ENCODE measurements at regions not wholly inside any gene's neighbourhood (a gene's known extent, or its start where the extent isn't known, plus 50 kb on each side); places are given as distances from the start of the nearest gene placed in this dataset.
"Not testable (repeated sequence)": the region's sequence is repeated elsewhere in the genome, so short reads cannot be mapped to it uniquely, and the experiment has no call there.

DNA sequence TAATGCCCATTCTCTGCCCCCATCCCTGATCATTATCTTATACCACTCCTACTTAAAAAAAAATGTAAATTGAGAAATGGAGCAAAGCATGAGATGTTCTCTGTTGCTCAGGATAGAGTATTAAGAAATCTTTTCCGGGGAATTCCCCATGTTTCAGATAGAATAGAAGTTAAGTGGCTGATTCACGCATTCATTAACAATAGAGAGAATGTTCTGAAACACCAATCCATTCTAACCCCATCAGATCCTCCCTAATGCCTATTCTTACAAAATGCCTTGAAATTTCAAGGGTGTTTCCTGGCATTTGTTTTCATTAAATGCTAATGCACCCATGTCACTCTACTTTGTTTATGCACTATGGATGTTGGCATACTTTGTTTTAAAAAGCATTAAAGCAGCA lies 101.1 kb downstream of the AREG start:
- Histone ChIP-seq H3K4me1 (ENCODE audit: insufficient read depth, low read length) (peaks cover 9% of the 10 kb centered on the region), H3K4me3 (ENCODE audit: low read length) (no peak overlapping the region), H3K36me3 (ENCODE audit: insufficient read depth, low read depth, low read length) (no peaks in the 10 kb centered on the region), H3K27ac (ENCODE audit: low read length) (no peak overlapping the region), H3K27me3 (ENCODE audit: insufficient read depth, low read length) (no peaks in the 10 kb centered on the region), H3K9me3 (ENCODE audit: insufficient read depth, low read depth, low read length) (no peaks in the 10 kb centered on the region), H3K9ac (ENCODE audit: low read depth, low read length) (no peak overlapping the region)

GRCh38 chr4:74547042-74547441 lies 102.1 kb downstream of the AREG start:
- Histone ChIP-seq H3K9ac (ENCODE audit: low read depth, low read length) (no peak overlapping the region), H3K9me3 (ENCODE audit: insufficient read depth, low read depth, low read length) (no peaks in the 10 kb centered on the region), H3K27ac (ENCODE audit: low read length) (no peak overlapping the region), H3K36me3 (ENCODE audit: insufficient read depth, low read depth, low read length) (no peaks in the 10 kb centered on the region), H3K4me1 (ENCODE audit: insufficient read depth, low read length) (peaks cover 9% of the 10 kb centered on the region), H3K4me3 (ENCODE audit: low read length) (no peak overlapping the region), H3K27me3 (ENCODE audit: insufficient read depth, low read length) (no peaks in the 10 kb centered on the region)

- Histone ChIP-seq H3K4me3 (ENCODE audit: low read length) (no peak overlapping the region), H3K36me3 (ENCODE audit: insufficient read depth, low read depth, low read length) (no peaks in the 10 kb centered on the region), H3K9ac (ENCODE audit: low read depth, low read length) (no peak overlapping the region), H3K9me3 (ENCODE audit: insufficient read depth, low read depth, low read length) (no peaks in the 10 kb centered on the region), H3K27ac (ENCODE audit: low read length) (no peak overlapping the region), H3K27me3 (ENCODE audit: insufficient read depth, low read length) (no peaks in the 10 kb centered on the region), H3K4me1 (ENCODE audit: insufficient read depth, low read length) (peaks cover 4% of the 10 kb centered on the region)
Observed at GRCh38 chr4:74548561-74548960, 103.6 kb downstream of the AREG start.

GRCh38 chr4:74549936-74550335 lies 105.0 kb downstream of the AREG start:
- Histone ChIP-seq H3K4me3 (ENCODE audit: low read length) (no peak overlapping the region), H3K9ac (ENCODE audit: low read depth, low read length) (no peak overlapping the region), H3K4me1 (ENCODE audit: insufficient read depth, low read length) (peaks cover 4% of the 10 kb centered on the region), H3K27me3 (ENCODE audit: insufficient read depth, low read length) (no peaks in the 10 kb centered on the region), H3K36me3 (ENCODE audit: insufficient read depth, low read depth, low read length) (no peaks in the 10 kb centered on the region), H3K27ac (ENCODE audit: low read length) (no peak overlapping the region), H3K9me3 (ENCODE audit: insufficient read depth, low read depth, low read length) (no peaks in the 10 kb centered on the region)

GRCh38 chr4:74555231-74555630 lies 110.3 kb downstream of the AREG start:
- Histone ChIP-seq H3K4me1 (ENCODE audit: insufficient read depth, low read length) (peaks cover 6% of the 10 kb centered on the region; the same call in 1 of the 2 replicates), H3K27ac (ENCODE audit: low read length) (no peak overlapping the region), H3K9me3 (ENCODE audit: insufficient read depth, low read depth, low read length) (no peaks in the 10 kb centered on the region), H3K9ac (ENCODE audit: low read depth, low read length) (no peak overlapping the region), H3K4me3 (ENCODE audit: low read length) (no peak overlapping the region), H3K27me3 (ENCODE audit: insufficient read depth, low read length) (no peaks in the 10 kb centered on the region), H3K36me3 (ENCODE audit: insufficient read depth, low read depth, low read length) (no peaks in the 10 kb centered on the region)

DNA sequence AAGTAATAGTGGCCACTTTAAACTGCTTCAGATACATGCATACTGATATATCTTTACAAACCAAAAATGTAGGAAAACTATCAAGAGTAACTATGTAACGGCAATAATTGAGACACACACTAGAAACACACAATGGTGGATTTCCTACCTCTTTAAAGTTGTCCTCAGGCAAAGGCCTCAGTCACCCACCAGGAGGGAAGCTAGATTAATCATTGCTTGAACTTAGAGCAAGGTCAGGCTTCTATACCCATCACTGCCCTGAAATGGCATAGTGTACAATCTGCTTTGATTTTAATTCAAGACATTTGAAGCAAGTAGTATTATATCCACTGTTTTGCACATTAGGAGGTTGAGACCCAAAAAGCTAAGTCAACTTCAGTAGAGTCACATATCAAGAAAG lies 110.9 kb downstream of the AREG start:
- Histone ChIP-seq H3K27me3 (ENCODE audit: insufficient read depth, low read length) (no peaks in the 10 kb centered on the region), H3K27ac (ENCODE audit: low read length) (no peak overlapping the region), H3K36me3 (ENCODE audit: insufficient read depth, low read depth, low read length) (no peaks in the 10 kb centered on the region), H3K9ac (ENCODE audit: low read depth, low read length) (no peak overlapping the region), H3K4me3 (ENCODE audit: low read length) (no peak overlapping the region), H3K4me1 (ENCODE audit: insufficient read depth, low read length) (peaks cover 6% of the 10 kb centered on the region; the same call in 1 of the 2 replicates), H3K9me3 (ENCODE audit: insufficient read depth, low read depth, low read length) (no peaks in the 10 kb centered on the region)

DNA sequence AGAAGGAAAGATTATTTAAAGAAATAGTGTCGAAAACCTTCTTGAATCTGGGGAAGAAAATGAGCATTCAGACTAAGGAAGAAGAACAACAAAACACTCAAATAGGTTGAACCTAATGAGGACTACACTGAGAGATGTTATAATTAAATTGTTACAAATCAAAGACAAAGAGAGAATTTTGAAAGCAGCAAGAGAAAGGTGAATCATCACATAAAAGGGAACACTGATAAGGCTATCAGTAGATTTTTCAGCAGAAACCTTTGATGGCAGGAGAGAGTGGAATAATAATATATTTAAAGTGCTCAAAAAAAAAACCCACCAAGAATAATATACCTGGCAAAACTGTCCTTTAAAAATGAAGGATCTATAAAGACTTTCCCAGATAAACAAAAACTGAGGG lies 114.9 kb downstream of the AREG start:
- no peaks in the 10 kb centered on the region for H3K36me3 ChIP-seq (ENCODE audit: insufficient read depth, low read depth, low read length)
- H3K9me3 ChIP-seq (ENCODE audit: insufficient read depth, low read depth, low read length) = no peaks in the 10 kb centered on the region
- no peak overlapping the region for H3K4me3 ChIP-seq (ENCODE audit: low read length)
- no peak overlapping the region for H3K27ac ChIP-seq (ENCODE audit: low read length)
- H3K27me3 ChIP-seq (ENCODE audit: insufficient read depth, low read length) = no peaks in the 10 kb centered on the region
- H3K9ac ChIP-seq (ENCODE audit: low read depth, low read length) = no peak overlapping the region
- peaks cover 6% of the 10 kb centered on the region; the same call in 1 of the 2 replicates for H3K4me1 ChIP-seq (ENCODE audit: insufficient read depth, low read length)

DNA sequence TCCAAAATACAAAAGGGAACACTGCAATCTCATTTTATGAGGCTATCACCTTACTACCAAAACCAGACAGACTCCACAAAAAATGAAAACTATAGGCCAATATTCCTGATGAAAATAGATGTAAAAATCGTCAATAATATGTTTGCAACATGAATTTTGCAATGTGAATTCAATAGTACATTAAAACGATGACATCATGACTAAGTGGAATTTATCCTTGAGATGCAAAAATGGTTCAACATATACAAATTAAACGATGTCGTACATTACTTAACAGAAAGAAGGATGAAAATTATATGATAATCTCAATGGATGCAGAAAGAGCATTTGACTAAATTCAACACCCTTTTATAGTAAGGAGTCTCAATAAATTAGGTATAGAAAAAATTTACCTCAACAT lies 123.0 kb downstream of the AREG start:
- H3K4me1 ChIP-seq (ENCODE audit: insufficient read depth, low read length) = no peaks in the 10 kb centered on the region
- no peak overlapping the region for H3K27ac ChIP-seq (ENCODE audit: low read length)
- H3K36me3 ChIP-seq (ENCODE audit: insufficient read depth, low read depth, low read length) = no peaks in the 10 kb centered on the region
- H3K9ac ChIP-seq (ENCODE audit: low read depth, low read length) = no peak overlapping the region
- H3K27me3 ChIP-seq (ENCODE audit: insufficient read depth, low read length) = no peaks in the 10 kb centered on the region
- H3K4me3 ChIP-seq (ENCODE audit: low read length) = no peak overlapping the region
- no peaks in the 10 kb centered on the region; the same call in 1 of the 2 replicates for H3K9me3 ChIP-seq (ENCODE audit: insufficient read depth, low read depth, low read length)

GRCh38 chr4:74570095-74570494 lies 125.2 kb downstream of the AREG start:
- Histone ChIP-seq H3K27me3 (ENCODE audit: insufficient read depth, low read length) (no peaks in the 10 kb centered on the region), H3K4me3 (ENCODE audit: low read length) (no peak overlapping the region), H3K4me1 (ENCODE audit: insufficient read depth, low read length) (no peaks in the 10 kb centered on the region), H3K9me3 (ENCODE audit: insufficient read depth, low read depth, low read length) (no peaks in the 10 kb centered on the region; the same call in 1 of the 2 replicates), H3K27ac (ENCODE audit: low read length) (no peak overlapping the region), H3K9ac (ENCODE audit: low read depth, low read length) (no peak overlapping the region), H3K36me3 (ENCODE audit: insufficient read depth, low read depth, low read length) (no peaks in the 10 kb centered on the region)

DNA sequence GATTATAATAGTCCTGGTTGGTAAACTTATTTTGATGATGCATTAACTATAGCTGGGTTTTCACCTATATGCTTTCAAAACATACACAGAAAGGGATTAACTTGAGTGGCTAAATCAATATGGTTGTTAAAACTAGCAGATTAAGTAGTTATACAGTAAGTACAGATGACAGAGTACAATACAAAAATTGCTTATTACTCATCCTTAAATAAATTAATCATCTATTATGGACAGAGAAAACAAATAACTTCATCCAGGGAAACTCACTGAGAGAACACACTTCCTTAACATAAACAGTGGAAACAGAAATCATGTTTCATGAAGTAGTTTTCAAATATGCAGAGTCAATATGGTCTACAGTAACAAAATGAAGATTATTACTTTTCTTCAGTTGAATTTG lies 133.4 kb downstream of the AREG start:
- Histone ChIP-seq H3K36me3 (ENCODE audit: insufficient read depth, low read depth, low read length) (no peaks in the 10 kb centered on the region), H3K27ac (ENCODE audit: low read length) (no peak overlapping the region), H3K9me3 (ENCODE audit: insufficient read depth, low read depth, low read length) (no peaks in the 10 kb centered on the region), H3K9ac (ENCODE audit: low read depth, low read length) (no peak overlapping the region), H3K4me3 (ENCODE audit: low read length) (no peak overlapping the region), H3K27me3 (ENCODE audit: insufficient read depth, low read length) (no peaks in the 10 kb centered on the region), H3K4me1 (ENCODE audit: insufficient read depth, low read length) (no peaks in the 10 kb centered on the region)

GRCh38 chr4:74578865-74579264 lies 133.9 kb downstream of the AREG start:
- not testable (repeated sequence) for H3K4me1 ChIP-seq (ENCODE audit: insufficient read depth, low read length); H3K27me3 ChIP-seq (ENCODE audit: insufficient read depth, low read length); H3K9me3 ChIP-seq (ENCODE audit: insufficient read depth, low read depth, low read length); H3K27ac ChIP-seq (ENCODE audit: low read length); H3K9ac ChIP-seq (ENCODE audit: low read depth, low read length); H3K36me3 ChIP-seq (ENCODE audit: insufficient read depth, low read depth, low read length); H3K4me3 ChIP-seq (ENCODE audit: low read length)

GRCh38 chr4:74583089-74583700 lies 138.3 kb downstream of the AREG start:
- H3K36me3 ChIP-seq (ENCODE audit: insufficient read depth, low read depth, low read length) = no peaks in the 10 kb centered on the region
- no peaks in the 10 kb centered on the region for H3K9me3 ChIP-seq (ENCODE audit: insufficient read depth, low read depth, low read length)
- no peak overlapping the region for H3K27ac ChIP-seq (ENCODE audit: low read length)
- no peaks in the 10 kb centered on the region for H3K27me3 ChIP-seq (ENCODE audit: insufficient read depth, low read length)
- H3K4me1 ChIP-seq (ENCODE audit: insufficient read depth, low read length) = no peaks in the 10 kb centered on the region
- H3K9ac ChIP-seq (ENCODE audit: low read depth, low read length) = no peak overlapping the region
- no peak overlapping the region for H3K4me3 ChIP-seq (ENCODE audit: low read length)
